ENCODE measurements at regions not wholly inside any gene's neighbourhood (a gene's known extent, or its start where the extent isn't known, plus 50 kb on each side); places are given as distances from the start of the nearest gene placed in this dataset.
"Not testable (repeated sequence)": the region's sequence is repeated elsewhere in the genome, so short reads cannot be mapped to it uniquely, and the experiment has no call there.

- POLR2A ChIA-PET = no interaction called here
- no peak for DNase-seq (ENCODE audit: extremely low spot score)
- no peak for TF ChIP-seq CTCF (IDR thresholded peaks at IDR 0.05; ENCODE audit: control extremely low read depth, extremely low read depth, low read depth, missing control alignments)
- CTCF ChIA-PET = no interaction called here
These were observed 100.7 kb downstream of the CRLF2 start for GRCh38 chrX:1111601-1112300.

GRCh38 chrX:1109580-1110119, 102.8 kb downstream of the CRLF2 start:
- no peak for TF ChIP-seq CTCF (IDR thresholded peaks at IDR 0.05; ENCODE audit: control extremely low read depth, extremely low read depth, low read depth, missing control alignments)
- ChIA-PET CTCF (no interaction called here), POLR2A (no interaction called here)
- DNase-seq (ENCODE audit: extremely low spot score) = no peak

GRCh38 chrX:1108501-1109445, 103.7 kb downstream of the CRLF2 start:
- DNase-seq (ENCODE audit: extremely low spot score) = no peak
- CTCF ChIA-PET = no interaction called here
- no peak for TF ChIP-seq CTCF (IDR thresholded peaks at IDR 0.05; ENCODE audit: control extremely low read depth, extremely low read depth, low read depth, missing control alignments)

GRCh38 chrX:1106478-1107210, 105.8 kb downstream of the CRLF2 start:
- CTCF ChIA-PET = no interaction called here
- POLR2A ChIA-PET = no interaction called here

More at GRCh38 chrX:1108501-1109445, 103.7 kb downstream of the CRLF2 start:
- POLR2A ChIA-PET = no interaction called here

GRCh38 chrX:1105671-1106419, 106.6 kb downstream of the CRLF2 start:
- ChIA-PET POLR2A (no interaction called here), CTCF (no interaction called here)
- DNase-seq (ENCODE audit: extremely low spot score) = no peak
- no peak for TF ChIP-seq CTCF (IDR thresholded peaks at IDR 0.05; ENCODE audit: control extremely low read depth, extremely low read depth, low read depth, missing control alignments)

More at GRCh38 chrX:1106478-1107210, 105.8 kb downstream of the CRLF2 start:
- DNase-seq (ENCODE audit: extremely low spot score) = no peak
- TF ChIP-seq CTCF (IDR thresholded peaks at IDR 0.05; ENCODE audit: control extremely low read depth, extremely low read depth, low read depth, missing control alignments) = no peak

- POLR2A ChIA-PET; CTCF ChIA-PET; DNase-seq (ENCODE audit: extremely low spot score): not testable (repeated sequence)
These were observed 107.4 kb downstream of the CRLF2 start for GRCh38 chrX:1105031-1105430.

Data from GM10248 (cell line).